Erythroblast (primary cell): ENCODE measurements at regions not wholly inside any gene's neighbourhood (a gene's known extent, or its start where the extent isn't known, plus 50 kb on each side); places are given as distances from the start of the nearest gene placed in this dataset.

Experiments used
- GATA1 ChIP-seq: IDR thresholded peaks from 2 replicates; pipeline ENCODE4 v1.6.1; 2011; ENCODE audit warnings: low read depth, mild to moderate bottlenecking, control low read depth, low read length, moderate library complexity
- POLR2A ChIP-seq: IDR thresholded peaks from 2 replicates; pipeline ENCODE4 v1.6.1; 2011; ENCODE audit warnings: mild to moderate bottlenecking, low read length

DNA sequence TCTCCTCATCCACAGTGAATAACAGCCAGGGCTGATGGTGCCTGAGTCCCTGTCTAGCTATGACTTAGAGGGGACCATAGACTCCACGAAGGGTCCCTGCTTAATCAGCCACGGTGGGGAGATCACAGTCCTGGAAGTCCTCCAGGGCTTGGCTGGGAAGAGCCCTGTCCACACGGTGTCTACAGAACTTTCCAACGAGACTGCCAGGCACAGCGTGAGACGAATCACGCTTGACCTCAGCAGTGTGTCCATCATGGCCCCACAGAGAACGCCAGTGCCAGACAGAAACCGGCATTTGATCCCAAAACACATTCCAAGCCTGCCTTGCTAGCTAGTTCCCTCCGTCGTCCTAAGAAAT, 143.4 kb downstream of the CRYBB2 start:
- TF ChIP-seq POLR2A, result no peak
- TF ChIP-seq GATA1, result no peak
